Right lobe of liver (tissue), 4 donors: ENCODE measurements at regions not wholly inside any gene's neighbourhood (a gene's known extent, or its start where the extent isn't known, plus 50 kb on each side); places are given as distances from the start of the nearest gene placed in this dataset.

Experiments used
- POLR2A ChIP-seq: fragments of 450-650 bp; IDR thresholded peaks from one replicate; pipeline ENCODE4 v1.6.1; 2017; ENCODE audit warnings: antibody characterized with exemption, mild to moderate bottlenecking
- TF ChIP-seq, protein P1 (sequence below), 4 donors: fragments of 200-600 bp in 3 of 4; fragments of 450-650 bp in 1 of 4; IDR thresholded peaks; one replicate each; pipeline versions ENCODE4 v1.5.1 to v1.8.0; 2016 to 2022; ENCODE audit warnings: antibody characterized with exemption in 4 of 4, mild to moderate bottlenecking in 2 of 4
- donor health status: DM: no; HTN: no; CAD: no.
- donor health status: DM: no; HTN: no; CAD: no.
- donor health status: DM: no; HTN: yes; CAD: no.

DNA sequence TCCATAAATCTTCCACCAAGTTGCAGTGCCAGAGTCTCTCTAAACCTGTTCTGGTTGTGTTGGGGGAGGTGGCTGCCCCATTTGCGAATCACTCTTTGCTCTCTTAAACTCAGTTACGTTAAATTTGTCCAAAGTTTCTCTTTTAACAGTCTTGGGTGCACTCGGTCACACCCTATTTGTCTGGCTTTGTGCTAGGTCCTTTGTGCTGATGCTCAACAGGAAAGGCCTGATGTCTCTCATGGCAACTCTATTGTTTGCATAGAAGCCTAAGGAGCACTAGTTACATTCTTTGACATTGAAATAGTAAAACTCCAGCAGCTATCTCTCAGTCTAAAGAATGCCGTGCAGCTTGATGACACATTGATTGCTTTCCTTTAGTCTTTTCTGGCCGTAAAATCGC, 105.1 kb downstream of the TRMT11 start:
- TF ChIP-seq, protein P1, sequence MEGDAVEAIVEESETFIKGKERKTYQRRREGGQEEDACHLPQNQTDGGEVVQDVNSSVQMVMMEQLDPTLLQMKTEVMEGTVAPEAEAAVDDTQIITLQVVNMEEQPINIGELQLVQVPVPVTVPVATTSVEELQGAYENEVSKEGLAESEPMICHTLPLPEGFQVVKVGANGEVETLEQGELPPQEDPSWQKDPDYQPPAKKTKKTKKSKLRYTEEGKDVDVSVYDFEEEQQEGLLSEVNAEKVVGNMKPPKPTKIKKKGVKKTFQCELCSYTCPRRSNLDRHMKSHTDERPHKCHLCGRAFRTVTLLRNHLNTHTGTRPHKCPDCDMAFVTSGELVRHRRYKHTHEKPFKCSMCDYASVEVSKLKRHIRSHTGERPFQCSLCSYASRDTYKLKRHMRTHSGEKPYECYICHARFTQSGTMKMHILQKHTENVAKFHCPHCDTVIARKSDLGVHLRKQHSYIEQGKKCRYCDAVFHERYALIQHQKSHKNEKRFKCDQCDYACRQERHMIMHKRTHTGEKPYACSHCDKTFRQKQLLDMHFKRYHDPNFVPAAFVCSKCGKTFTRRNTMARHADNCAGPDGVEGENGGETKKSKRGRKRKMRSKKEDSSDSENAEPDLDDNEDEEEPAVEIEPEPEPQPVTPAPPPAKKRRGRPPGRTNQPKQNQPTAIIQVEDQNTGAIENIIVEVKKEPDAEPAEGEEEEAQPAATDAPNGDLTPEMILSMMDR (IDR thresholded peaks at IDR 0.05) = no peak
- TF ChIP-seq POLR2A = no peak
